Stimulated activated CD8-positive, alpha-beta memory T cell treated with anti-CD3 and anti-CD28 coated beads, Interleukin-12 subunit alpha, Interleukin-12 subunit beta, amount 100 ng/mL, for 1 hour (primary cell): ENCODE measurements at regions not wholly inside any gene's neighbourhood (a gene's known extent, or its start where the extent isn't known, plus 50 kb on each side); places are given as distances from the start of the nearest gene placed in this dataset.

Experiments
- DNase-seq: peaks from one replicate; pipeline ENCODE4 v3.0.0-alpha.2; 2020; ENCODE audit warnings: low read depth

DNA sequence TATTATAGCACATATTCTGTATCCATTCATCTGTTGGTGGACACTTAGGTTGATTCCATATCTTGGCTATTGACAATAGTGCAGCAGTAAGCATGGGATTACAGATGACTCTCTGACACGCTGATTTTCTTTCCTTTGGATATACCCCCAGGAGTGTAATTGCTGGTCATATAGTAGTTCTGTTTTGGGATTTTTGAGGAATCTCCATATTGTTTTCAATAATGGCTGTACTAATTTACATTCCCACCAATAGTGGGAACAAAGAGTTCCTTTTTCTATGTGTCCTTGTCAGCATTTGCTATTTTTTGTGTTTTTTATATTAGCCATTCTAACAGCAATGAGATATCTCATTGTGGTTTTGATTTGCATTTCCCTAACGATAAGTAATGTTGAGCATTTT, 309.0 kb upstream of the JARID2 start:
- DNase-seq = no peak

DNA sequence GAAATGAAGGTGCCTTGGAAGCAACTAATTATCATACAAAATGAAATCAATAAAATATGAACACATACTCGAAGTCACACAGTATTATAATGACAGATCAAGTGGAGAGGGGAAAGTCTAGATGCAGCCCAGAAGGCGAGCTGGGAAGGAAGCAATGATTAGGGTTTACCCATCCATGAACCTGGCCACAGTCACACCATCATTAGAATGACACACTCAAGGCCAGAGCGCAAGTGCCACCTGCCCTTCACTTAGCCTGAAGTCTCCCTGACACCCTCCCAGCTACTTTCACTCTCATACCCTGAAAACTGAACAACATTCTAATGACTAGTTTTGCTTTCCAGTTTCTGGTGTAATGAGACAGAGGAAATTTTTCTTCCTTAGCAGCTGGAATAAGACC, 302.8 kb upstream of the JARID2 start:
- DNase-seq = no peak

DNA sequence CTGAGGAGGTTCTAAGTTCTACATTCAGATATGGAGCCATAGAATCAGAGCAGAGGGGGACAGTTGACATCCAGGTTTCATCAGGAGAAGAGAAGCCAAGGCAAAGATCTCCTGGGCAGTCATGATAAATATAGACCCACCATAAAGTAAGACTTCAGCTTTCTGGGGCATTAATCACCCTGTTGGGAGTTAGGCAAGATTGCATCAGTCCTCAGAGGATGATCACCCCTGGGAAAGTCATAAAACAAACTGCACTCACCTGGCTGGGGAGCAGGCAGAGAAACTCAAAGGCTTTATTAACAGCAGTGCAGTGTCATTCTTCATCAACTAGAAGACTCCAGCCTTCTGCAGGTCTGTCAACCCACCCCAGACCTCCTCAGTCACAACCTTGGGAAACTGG, 301.3 kb upstream of the JARID2 start:
- DNase-seq = no peak

DNA sequence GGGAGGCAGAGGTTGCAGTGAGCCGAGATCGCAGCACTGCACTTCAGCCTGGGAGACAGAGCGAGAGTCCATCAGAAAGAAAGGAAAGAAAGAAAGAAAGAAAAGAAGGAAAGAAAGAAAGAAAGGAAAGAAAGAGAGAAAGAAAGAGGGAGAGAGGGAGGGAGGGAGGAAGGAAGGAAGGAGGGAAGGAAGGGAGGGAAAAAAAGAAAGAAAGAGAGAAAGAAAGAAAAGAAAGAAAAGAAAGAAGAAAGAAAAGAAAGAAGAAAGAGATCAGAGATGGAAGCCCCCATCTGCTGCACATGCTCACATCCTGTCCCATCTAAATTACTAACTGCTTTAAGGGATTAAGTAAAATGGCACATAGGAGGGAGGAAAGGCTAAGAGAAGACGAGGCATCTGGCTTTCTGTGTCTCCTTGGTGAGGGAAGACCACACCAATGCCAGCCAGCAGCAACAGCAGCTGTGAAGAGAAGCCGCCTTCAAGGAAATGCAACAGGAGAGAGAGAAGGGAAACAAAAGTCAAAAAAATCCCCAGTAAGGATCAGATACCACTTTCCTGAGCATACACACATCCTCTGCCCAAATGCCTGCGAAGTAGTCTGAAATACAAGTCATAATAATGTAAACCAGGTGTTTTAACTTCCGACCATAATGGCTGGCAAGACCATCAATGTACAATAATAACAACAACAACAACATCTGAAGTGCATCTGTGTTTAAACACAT, 300.2 kb upstream of the JARID2 start:
- DNase-seq = no peak

DNA sequence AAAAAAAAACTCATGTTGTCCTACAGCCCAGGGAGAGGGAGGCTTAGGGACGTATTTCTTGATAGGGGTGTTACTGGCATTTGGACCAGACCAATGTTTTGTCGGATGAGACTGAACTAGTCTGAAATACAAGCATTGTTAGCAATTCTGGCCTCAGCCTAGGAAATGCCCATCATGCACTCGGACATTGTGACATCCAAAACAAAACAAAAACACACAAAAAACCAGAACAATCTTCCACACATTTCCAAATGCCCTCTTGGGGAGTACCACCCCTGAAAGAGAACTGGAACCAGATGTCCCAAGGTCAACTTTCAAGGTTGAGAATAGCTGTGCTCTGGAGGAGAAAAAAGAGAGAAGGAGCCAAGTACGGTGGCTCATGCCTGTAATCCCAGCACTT, 299.1 kb upstream of the JARID2 start:
- DNase-seq = no peak

DNA sequence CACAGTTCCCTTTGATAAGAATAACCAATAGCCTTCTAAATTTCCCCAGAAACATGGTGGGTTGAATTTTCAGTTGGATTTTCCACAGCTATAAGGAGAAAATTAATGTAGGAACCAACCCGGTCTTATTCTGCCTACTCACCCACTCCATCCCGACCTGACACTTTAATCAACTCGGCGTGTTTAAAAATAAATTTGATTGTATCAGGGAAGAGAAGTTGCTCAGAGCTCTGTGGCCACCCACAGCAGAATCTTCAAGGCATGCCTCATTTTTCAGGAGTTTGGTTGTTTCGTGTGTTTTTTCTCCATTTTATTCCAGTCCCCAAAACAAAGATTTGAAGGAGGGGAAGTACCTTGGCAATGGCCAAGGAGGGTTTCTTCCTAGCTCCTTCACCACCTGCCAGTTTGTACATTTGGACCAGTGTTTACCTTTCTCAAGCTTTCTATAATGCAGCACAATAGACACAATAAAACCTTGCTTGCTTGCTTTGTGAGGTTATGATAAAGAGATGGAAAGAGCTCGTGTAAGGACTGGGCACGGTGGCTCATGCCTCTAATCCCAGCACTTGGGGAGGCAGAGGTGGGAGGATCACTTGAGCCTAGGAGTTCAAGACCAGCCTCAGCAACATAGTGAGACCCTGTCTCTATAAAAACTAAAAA, 297.2 kb upstream of the JARID2 start:
- DNase-seq = no peak

DNA sequence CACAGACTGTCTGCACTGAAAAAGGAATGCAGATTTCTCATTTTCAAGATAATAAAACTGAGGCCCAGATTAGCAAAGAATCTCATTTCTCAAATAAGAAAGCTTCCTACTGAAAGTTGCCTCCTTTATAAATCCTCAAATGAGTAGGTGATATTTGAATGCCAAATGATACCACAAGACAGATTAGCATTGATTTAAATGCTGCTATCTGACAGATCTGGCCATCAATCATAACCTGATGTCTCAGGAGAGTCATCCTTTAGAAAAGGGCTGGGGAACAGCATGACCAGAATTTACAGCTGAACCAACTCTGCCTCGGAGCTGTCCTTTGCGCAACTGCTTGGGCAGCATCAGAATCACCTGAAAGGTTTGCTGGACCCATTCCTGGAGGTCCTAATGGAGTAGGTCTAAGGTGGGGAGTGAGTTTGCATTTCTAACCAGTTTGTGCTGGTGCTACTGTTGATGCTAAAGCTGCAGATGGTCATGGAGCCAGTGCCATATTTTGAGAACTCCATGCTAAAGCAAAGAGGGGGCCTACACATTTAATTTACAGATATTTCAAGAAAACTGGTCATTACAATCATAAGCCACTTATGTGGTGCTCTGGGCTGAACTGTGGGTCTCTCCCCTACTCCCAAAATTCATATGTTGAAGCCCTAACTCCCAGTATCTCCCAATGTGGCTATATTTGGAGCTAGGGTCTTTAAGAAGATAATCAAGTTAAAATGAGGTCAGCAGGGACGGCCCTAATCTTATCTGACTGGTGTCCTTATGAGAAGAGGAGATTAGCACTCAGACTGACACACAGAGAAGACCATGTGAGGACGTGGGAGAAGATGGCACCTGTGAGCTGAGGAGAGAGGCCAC, 295.5 kb upstream of the JARID2 start:
- DNase-seq = no peak

DNA sequence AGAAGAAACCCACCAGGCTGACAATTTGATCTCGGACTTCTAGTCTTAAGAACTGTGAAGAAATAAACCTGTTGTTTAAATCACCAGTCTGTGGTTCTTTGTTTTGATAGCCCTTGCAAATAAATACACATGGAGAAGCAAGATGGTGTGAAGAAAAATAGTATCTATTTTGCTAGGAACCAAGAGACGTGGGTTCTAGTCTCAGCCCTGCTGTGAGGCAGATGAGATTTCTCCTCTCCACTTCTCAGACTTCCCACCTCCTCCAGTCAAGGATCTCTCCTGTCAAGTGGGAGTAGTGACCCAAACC, 294.9 kb upstream of the JARID2 start:
- DNase-seq = no peak

DNA sequence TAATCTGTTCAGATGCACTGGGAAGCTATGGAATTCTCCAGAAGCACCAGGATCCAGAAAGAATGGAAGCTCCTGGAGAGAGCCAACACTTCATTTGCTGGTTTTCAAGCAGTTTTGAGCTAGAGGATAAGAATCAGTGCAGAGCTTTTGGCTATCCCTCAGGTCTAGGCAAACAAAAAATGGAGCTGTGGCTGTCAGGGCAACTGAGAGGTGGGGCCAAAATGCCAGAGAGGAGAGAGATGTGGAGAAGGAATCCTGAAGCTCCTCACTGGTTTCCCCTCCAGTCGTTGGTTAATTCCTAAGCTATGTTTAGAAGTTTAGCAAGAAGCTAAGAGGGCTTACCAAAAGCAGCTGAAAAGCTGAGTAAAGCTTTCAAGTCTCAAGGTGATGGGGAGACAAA, 294.2 kb upstream of the JARID2 start:
- no peak for DNase-seq

DNA sequence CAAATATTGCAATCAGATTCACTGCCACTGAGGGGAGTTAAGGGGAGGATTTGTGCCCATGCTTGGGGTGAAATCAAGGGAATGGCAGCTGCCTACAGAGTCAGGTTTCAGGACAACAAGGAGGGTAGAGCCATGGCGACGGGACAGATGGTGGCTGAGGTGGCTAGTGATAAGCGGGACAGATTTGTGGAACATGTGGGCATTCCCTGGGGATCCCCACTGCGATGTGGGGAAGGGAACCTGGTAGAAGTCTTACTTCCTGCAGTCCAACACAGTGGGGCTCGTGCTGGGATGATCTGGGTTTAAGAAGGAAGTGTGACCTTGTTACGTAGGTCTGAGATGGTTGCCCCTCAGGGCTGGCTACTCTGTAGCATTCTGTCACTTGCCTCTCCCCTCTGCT, 292.0 kb upstream of the JARID2 start:
- no peak for DNase-seq

DNA sequence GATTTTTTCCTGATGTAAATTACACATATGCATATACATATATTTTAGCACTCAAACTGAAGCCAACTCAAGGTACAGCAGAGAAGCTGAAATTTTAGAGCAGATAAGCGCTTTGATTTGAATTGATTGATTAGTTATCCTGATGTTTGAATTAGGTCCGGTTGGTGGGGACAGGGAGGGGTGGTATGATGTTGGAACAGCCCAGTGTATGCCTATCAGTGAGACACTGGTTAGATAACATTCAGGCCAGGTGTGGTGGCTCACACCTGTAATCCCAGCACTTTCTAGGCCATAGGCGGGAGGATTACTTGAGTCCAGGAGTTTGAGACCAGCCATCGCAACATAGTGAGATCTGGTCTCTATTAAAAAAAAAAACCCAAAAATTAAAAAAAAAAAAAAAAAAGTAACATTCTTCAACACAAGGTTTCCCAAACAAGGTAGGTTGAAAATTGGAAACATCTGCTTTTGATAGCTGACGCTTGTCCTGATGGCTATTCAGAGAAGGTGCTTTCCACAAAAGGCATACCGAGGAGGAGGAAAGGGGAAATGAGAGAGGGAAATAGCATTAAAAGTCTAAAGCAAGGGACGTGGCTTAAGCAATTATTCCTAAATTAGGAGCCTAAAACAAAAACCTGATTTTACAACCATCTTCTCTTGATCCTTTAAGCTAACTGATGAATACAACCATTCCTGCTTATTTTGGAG, 288.4 kb upstream of the JARID2 start:
- no peak for DNase-seq

DNA sequence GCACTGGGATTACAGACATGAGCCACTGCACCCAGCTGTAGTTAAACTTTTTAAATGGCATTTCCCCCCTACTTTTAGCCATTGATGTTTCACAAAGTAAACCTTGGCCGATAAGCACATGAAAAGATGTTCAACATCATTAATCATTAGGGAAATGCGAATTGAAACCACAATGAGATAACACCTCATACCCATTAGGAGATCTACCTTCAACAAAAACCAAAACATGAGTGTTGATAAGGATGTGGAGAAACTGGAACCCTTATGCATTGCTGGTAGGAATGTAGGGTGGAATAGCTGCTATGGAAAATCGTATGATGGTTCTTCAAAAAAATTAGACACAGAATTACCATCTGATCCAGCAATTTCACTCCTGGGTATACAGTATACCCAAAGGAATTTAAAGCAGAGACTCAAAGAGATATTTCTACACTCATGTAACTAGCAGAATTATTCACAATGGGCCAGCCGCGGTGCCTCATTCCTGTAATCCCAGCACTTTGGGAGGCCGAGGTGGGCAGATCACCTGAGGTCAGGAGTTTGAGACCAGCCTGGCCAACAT, 286.5 kb upstream of the JARID2 start:
- DNase-seq = no peak

DNA sequence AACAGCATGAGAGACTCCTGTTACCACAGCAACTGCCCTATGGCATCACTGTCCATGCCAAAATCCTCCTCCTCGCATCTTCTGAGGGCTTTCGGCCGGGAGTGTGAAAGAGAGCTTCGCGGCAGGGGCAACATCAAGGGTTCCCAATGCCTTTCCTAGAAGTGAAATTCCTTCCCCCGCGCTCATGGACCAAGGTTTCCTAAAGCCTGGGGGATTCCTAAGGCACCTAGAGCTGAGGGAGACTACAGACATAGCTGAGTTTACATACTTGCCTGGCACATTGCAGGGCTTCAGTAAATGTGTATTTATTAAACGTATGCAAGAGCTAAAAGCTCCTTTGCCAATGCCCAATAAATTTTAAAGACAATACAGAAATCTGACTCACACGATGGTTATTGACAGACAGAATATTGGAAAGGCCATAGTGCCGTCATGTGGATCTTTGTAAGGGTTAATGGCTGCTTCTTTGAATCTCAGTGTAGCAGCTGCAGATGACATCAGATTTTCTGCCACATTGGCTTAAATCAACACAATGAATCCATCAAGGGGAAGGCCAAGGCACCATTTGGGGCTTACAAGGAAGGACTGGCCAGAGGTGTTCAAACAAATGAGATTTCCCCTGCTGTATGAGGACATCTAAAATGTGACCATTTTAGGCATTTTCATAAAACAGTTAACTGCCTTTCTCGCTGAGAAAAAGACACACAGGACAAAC, 281.2 kb upstream of the JARID2 start:
- no peak for DNase-seq

DNA sequence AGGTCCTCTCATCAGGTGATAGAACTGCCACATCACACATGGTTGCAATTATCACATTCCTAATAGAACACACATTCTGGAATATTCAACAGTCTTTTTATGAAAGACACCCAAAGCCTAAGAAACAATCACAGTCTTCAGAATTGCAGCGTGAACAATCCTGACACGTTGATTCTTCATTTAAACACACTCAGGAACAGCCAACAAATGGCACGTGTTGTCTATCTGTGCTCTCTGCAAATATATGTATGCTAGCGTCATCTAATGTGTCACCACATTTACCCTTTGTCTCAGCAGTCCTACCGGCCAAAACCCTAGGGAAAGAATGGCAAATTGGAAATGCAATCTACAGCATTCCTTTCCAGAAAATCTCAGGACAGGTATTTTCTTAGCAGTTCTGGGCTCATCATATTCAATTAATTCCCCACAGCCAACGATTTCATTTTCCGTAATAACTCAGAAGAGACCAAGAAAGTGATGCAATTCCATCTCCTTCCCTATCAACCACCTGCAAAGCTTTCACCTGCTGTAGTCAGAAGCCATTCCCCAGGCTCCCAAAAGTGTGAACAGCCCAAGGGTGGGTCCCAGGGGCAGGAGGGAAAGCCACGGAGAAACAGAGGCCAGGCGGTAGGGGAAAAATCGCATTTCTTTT, 280.3 kb upstream of the JARID2 start:
- no peak for DNase-seq

DNA sequence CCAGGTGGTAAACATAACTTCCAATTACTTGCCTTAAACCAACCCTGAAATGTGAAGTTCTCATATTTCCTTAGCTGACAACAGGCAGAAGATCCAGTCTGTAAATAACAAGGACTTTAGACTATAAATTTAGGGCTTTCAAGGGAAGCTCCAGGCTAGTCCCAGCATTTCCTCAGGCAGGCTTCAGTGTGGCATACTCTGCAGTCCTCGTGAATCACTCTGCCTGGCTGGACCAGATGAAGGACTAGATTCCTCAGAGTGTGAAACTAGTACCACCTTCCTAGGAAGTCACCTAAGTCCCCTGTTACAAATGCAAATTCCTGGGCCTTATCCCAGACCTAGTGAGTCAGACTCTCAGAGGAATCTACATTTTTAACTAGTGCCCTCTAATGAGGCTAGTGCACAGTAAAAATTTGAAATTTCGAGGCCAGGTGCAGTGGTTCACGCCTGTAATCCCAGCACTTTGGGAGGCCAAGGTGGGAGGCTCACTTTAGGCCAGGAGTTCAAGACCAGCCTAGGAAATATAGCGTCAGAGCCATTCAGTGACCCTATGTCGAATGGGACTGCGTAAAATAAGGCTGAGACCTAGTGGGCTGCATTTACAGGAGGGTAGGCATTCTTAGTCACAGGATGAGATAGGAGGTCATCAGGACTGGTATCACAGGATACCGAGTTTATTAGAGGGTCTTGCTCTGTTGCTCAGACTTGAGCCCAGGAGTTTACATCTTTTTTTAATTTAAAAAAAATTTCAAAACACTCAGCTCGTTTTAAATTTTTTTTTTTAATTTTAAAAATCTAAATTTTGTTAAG, 279.6 kb upstream of the JARID2 start:
- no peak for DNase-seq

DNA sequence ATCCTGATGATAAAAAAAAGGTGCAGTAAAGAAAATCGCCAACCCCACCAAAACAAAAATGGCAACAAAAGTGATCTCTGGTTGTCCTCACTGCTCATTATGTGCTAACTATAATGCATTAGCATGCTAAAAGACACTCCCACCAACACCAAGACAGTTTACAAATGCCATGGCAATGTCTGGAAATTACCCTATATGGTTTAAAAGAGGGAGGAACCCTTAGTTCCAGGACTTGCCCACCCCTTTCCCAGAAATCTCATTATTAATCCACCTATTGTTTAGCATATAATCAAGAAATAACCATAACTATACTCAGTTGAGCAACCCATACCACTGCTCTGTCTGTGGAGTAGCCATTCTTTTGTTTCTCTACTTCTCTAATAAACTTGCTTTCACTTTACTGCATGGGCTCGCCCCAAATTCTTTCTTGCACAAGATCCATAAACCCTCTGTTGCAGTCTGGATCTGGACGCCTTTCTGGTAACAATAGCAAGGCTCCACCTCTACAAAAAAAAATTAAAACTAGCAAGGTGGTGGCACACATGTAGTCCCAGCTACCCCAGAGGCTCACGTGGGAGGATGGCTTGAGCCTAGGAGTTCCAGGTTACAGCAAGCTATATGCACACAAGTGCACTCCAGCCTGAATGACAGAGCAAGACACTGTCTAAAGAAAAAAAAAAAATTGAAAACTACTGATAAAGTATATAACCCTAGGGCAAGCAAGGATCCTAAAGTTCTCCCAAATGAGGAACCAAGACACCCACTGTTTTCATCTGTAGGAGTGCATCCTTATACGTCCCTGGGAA, 278.8 kb upstream of the JARID2 start:
- DNase-seq = no peak

DNA sequence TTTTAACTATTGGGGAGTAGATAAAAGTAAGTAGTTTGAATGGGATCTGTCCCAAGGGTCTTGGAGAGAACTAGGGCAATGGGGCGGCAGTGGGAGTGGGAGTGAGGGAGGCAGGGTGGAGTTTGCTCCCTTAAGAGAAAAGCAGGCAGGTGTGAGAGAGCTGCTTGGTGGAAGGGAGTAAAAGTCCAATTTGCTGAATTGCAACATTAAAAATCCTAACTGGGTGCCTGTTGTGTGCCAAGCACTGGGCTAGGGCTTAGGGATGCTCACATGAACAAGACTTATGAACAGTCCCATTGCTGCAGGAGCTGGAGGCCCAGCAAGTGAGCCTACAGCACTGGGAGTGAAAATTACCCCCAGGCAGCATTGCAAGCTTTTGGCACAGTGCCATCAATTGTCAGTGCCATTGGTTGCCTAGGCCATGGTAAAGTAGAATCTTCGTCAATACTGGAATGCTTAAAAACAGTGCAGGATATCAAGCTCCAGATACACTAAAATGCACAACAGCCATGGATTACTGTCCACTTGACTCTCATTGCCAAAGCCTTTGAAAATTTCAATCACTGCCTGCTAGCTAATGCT, 277.7 kb upstream of the JARID2 start:
- no peak for DNase-seq

DNA sequence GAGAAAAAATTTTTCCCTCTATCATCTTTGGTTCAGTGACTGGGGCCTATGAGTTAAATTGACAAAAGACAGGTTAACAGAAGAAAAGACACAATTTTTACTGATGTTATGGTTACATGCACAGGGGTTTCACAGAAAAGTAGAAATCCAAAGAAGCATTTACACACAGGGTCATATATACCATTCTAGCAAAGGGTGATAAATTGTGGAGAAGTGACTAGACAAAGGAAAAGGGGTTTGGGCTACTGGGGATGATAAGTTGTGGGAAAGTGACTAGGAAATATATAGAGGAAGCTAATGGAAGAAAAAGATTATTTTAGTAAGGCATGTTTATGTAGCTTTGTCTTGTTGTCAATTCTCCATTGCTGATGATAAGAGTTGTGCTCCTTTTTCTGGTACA, 276.7 kb upstream of the JARID2 start:
- no peak for DNase-seq
